Keratinocyte (primary cell): ENCODE measurements at regions not wholly inside any gene's neighbourhood (a gene's known extent, or its start where the extent isn't known, plus 50 kb on each side); places are given as distances from the start of the nearest gene placed in this dataset.

Experiments
- DNase-seq: peaks from one replicate; pipeline ENCODE4 v3.0.0-alpha.2; 2011; ENCODE audit warnings: low read depth, missing footprints, low spot score
- FAIRE-seq: peaks from 2 replicates; lab custom pipeline; 2011; peaks lifted over from hg19 to GRCh38; lab: Jason Lieb, UNC
- H2AFZ ChIP-seq: 2 replicates; pipeline ENCODE4 v1.6.0; 2012; ENCODE audit warnings: low read length, control low read depth, inconsistent platforms; ENCODE audit not compliant: control insufficient read depth
- H3K27ac ChIP-seq: 2 replicates; pipeline ENCODE4 v1.5.1; 2011; ENCODE audit warnings: low read length; ENCODE audit not compliant: control insufficient read depth, insufficient read depth
- H3K27me3 ChIP-seq: 3 replicates; pipeline ENCODE4 v1.6.0; 2011; ENCODE audit warnings: low read length; ENCODE audit not compliant: control insufficient read depth, insufficient read depth; ENCODE audit errors: extremely low read depth
- H3K36me3 ChIP-seq, 2 experiments: 2 replicates in 1 of 2; 3 replicates in 1 of 2; pipeline ENCODE4 v1.5.1; 2011; ENCODE audit warnings: low read length in 2 of 2, mild to moderate bottlenecking in 1 of 2; ENCODE audit not compliant: control insufficient read depth in 2 of 2, insufficient read depth in 2 of 2; ENCODE audit errors: extremely low read depth in 1 of 2
- H3K4me1 ChIP-seq: 3 replicates; pipeline ENCODE4 v1.5.1; 2011; ENCODE audit warnings: low read length; ENCODE audit not compliant: control insufficient read depth, insufficient read depth; ENCODE audit errors: extremely low read depth
- H3K4me2 ChIP-seq: 3 replicates; pipeline ENCODE4 v1.6.0; 2011; ENCODE audit warnings: low read depth, low read length; ENCODE audit not compliant: control insufficient read depth, insufficient read depth; ENCODE audit errors: extremely low read depth
- H3K4me3 ChIP-seq, 3 experiments: fragments of 200-600 bp in 1 of 3; sonication (generic) in 1 of 3; 2 replicates in 2 of 3; 3 replicates in 1 of 3; pipeline ENCODE4 v1.5.1; 2011 to 2016; ENCODE audit warnings: low read length in 3 of 3, mild to moderate bottlenecking in 3 of 3, control low read depth in 2 of 3, inconsistent platforms in 1 of 3, low read depth in 1 of 3, mixed read lengths in 1 of 3, mixed run types in 1 of 3, moderate library complexity in 1 of 3; ENCODE audit not compliant: control insufficient read depth in 2 of 3, insufficient read depth in 2 of 3; ENCODE audit errors: extremely low read depth in 1 of 3
- H3K79me2 ChIP-seq: 2 replicates; pipeline ENCODE4 v1.6.0; 2012; ENCODE audit warnings: low read length; ENCODE audit not compliant: control insufficient read depth, insufficient read depth
- H3K9ac ChIP-seq: 3 replicates; pipeline ENCODE4 v1.6.0; 2011; ENCODE audit warnings: low read length; ENCODE audit not compliant: control insufficient read depth, insufficient read depth; ENCODE audit errors: extremely low read depth
- H3K9me1 ChIP-seq: 3 replicates; pipeline ENCODE4 v1.6.0; 2011; ENCODE audit warnings: low read length; ENCODE audit not compliant: control insufficient read depth, insufficient read depth; ENCODE audit errors: extremely low read depth
- H3K9me3 ChIP-seq: 2 replicates; pipeline ENCODE4 v1.5.1; 2012; ENCODE audit warnings: low read depth, low read length; ENCODE audit not compliant: control insufficient read depth
- H4K20me1 ChIP-seq: 3 replicates; pipeline ENCODE4 v1.6.0; 2011; ENCODE audit warnings: low read length; ENCODE audit not compliant: control insufficient read depth, insufficient read depth; ENCODE audit errors: extremely low read depth
- EZH2 ChIP-seq: IDR thresholded peaks from one replicate; pipeline ENCODE4 v1.6.1; 2012; ENCODE audit warnings: inconsistent platforms, mild to moderate bottlenecking, low read length, moderate library complexity
- dilution Hi-C: fragments of 300-500 bp; cut with MboI; formaldehyde crosslinking; loops from one replicate; pipeline ENCODE4 v1.7.0; 2020; ENCODE audit warnings: low sequenced_read_pairs; ENCODE audit not compliant: extremely low pct_ligation_motif_present
- TF ChIP-seq, protein P1 (sequence below), 3 experiments: IDR thresholded peaks in 1 of 3; conservative IDR thresholded peaks in 1 of 3; optimal IDR thresholded peaks in 1 of 3; 2 replicates in 2 of 3; 3 replicates in 1 of 3; pipeline versions ENCODE3 to v1.5.1; 2011; ENCODE audit warnings: low read length in 3 of 3, mild to moderate bottlenecking in 3 of 3, moderate library complexity in 2 of 3, control low read depth in 1 of 3, inconsistent platforms in 1 of 3; ENCODE audit not compliant: insufficient read depth in 2 of 3; ENCODE audit errors: extremely low read depth in 1 of 3

GRCh38 chr1:38780133-38780532 is 79.4 kb downstream of the RRAGC start:
- Histone ChIP-seq H3K27ac (no peak overlapping the region), H3K36me3 (no peaks in the 10 kb centered on the region), H3K9me1 (no peaks in the 10 kb centered on the region), H3K79me2 (no peaks in the 10 kb centered on the region), H2AFZ (no peak overlapping the region), H3K9ac (no peak overlapping the region), H3K9me3 (no peaks in the 10 kb centered on the region), H3K27me3 (peaks cover 24% of the 10 kb centered on the region), H3K4me2 (no peak overlapping the region), H3K4me3 (no peak overlapping the region), H3K4me1 (no peaks in the 10 kb centered on the region), H4K20me1 (no peaks in the 10 kb centered on the region)
- TF ChIP-seq, protein P1, sequence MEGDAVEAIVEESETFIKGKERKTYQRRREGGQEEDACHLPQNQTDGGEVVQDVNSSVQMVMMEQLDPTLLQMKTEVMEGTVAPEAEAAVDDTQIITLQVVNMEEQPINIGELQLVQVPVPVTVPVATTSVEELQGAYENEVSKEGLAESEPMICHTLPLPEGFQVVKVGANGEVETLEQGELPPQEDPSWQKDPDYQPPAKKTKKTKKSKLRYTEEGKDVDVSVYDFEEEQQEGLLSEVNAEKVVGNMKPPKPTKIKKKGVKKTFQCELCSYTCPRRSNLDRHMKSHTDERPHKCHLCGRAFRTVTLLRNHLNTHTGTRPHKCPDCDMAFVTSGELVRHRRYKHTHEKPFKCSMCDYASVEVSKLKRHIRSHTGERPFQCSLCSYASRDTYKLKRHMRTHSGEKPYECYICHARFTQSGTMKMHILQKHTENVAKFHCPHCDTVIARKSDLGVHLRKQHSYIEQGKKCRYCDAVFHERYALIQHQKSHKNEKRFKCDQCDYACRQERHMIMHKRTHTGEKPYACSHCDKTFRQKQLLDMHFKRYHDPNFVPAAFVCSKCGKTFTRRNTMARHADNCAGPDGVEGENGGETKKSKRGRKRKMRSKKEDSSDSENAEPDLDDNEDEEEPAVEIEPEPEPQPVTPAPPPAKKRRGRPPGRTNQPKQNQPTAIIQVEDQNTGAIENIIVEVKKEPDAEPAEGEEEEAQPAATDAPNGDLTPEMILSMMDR (optimal IDR thresholded peaks at IDR 0.05 in 1 of 3, IDR thresholded peaks at IDR 0.05 in 1 of 3, conservative IDR thresholded peaks at IDR 0.05 in 1 of 3; ENCODE audit: extremely low read depth in 1 of 3, insufficient read depth in 2 of 3, low read length in 3 of 3): no peak
- TF ChIP-seq EZH2: no peak
- no peak for FAIRE-seq
- dilution Hi-C loops: no loop called here
- DNase-seq: no peak

GRCh38 chr1:38779491-38779890 is 80.1 kb downstream of the RRAGC start:
- Histone ChIP-seq H3K4me1 (no peaks in the 10 kb centered on the region), H3K4me3 (no peak overlapping the region), H3K79me2 (no peaks in the 10 kb centered on the region), H4K20me1 (no peaks in the 10 kb centered on the region), H3K9me3 (no peaks in the 10 kb centered on the region), H3K9ac (no peak overlapping the region), H3K27ac (no peak overlapping the region), H3K4me2 (no peak overlapping the region), H2AFZ (no peak overlapping the region), H3K36me3 (no peaks in the 10 kb centered on the region), H3K27me3 (peaks cover 21% of the 10 kb centered on the region), H3K9me1 (no peaks in the 10 kb centered on the region)
- dilution Hi-C loops: no loop called here
- TF ChIP-seq EZH2: no peak
- TF ChIP-seq, protein P1 (optimal IDR thresholded peaks at IDR 0.05 in 1 of 3, IDR thresholded peaks at IDR 0.05 in 1 of 3, conservative IDR thresholded peaks at IDR 0.05 in 1 of 3; ENCODE audit: extremely low read depth in 1 of 3, insufficient read depth in 2 of 3, low read length in 3 of 3): no peak
- no peak for DNase-seq
- FAIRE-seq: no peak
